H1 (cell line): ENCODE measurements at regions not wholly inside any gene's neighbourhood (a gene's known extent, or its start where the extent isn't known, plus 50 kb on each side); places are given as distances from the start of the nearest gene placed in this dataset.

Experiments used
- CTCF ChIA-PET: fragments of 300-600 bp; sonication (Branson Sonifier 250); formaldehyde crosslinking; loops from one replicate; lab custom pipeline; 2021; ENCODE audit not compliant: partially characterized antibody; lab: Charles Lee
- POLR2A ChIA-PET: fragments of 300-600 bp; sonication (Branson Sonifier 250); formaldehyde crosslinking; loops from one replicate; lab custom pipeline; 2021; ENCODE audit warnings: inconsistent platforms; ENCODE audit not compliant: partially characterized antibody; lab: Charles Lee
- DNase-seq, 2 experiments: peaks; one replicate each; pipeline versions ENCODE4 v3.0.0 to v3.0.0-alpha.2; 2010 to 2022; ENCODE audit warnings: low spot score in 2 of 2, low read depth in 1 of 2, mixed read lengths in 1 of 2
- FAIRE-seq: peaks from 2 replicates; lab custom pipeline; 2011; peaks lifted over from hg19 to GRCh38; lab: Jason Lieb, UNC
- H2AFZ ChIP-seq: 2 replicates; pipeline ENCODE4 v1.8.1; 2012; ENCODE audit warnings: low read length, inconsistent platforms
- H2AK5ac ChIP-seq: 2 replicates; pipeline ENCODE4 v1.6.1; 2013; ENCODE audit warnings: low read depth, low read length
- H2BK120ac ChIP-seq: replicated peaks from 2 replicates; pipeline ENCODE3; 2013; ENCODE audit warnings: low read depth, low read length, inconsistent platforms
- H2BK12ac ChIP-seq: 2 replicates; pipeline ENCODE4 v1.6.1; 2013; ENCODE audit warnings: low read depth, low read length
- H2BK15ac ChIP-seq: 2 replicates; pipeline ENCODE4 v1.6.1; 2013; ENCODE audit warnings: low read length
- H2BK20ac ChIP-seq: 2 replicates; pipeline ENCODE4 v1.6.1; 2013; ENCODE audit warnings: low read length
- H2BK5ac ChIP-seq: 2 replicates; pipeline ENCODE4 v1.6.1; 2013; ENCODE audit warnings: low read depth, low read length
- H3K14ac ChIP-seq: 2 replicates; pipeline ENCODE4 v1.6.1; 2013; ENCODE audit warnings: inconsistent platforms; ENCODE audit not compliant: insufficient read length
- H3K18ac ChIP-seq: 2 replicates; pipeline ENCODE4 v1.6.1; 2013; ENCODE audit warnings: low read length; ENCODE audit errors: extremely low read depth
- H3K23ac ChIP-seq: 2 replicates; pipeline ENCODE4 v1.6.1; 2013; ENCODE audit warnings: inconsistent platforms; ENCODE audit not compliant: insufficient read length
- H3K23me2 ChIP-seq: 2 replicates; pipeline ENCODE4 v1.6.1; 2013; ENCODE audit warnings: low read depth, low read length
- H3K27ac ChIP-seq: 2 replicates; pipeline ENCODE4 v1.6.1; 2011; ENCODE audit warnings: low read depth, low read length, inconsistent platforms
- H3K27me3 ChIP-seq, 4 experiments: replicated peaks in 1 of 4; 1 replicate in 1 of 4; 2 replicates in 3 of 4; pipeline versions ENCODE4 v1.6.1 to v1.8.1; 2011 to 2013; ENCODE audit warnings: low read length in 3 of 4, mild to moderate bottlenecking in 3 of 4, inconsistent platforms in 2 of 4, mixed read lengths in 2 of 4, moderate library complexity in 1 of 4; ENCODE audit not compliant: control insufficient read depth in 3 of 4, insufficient read depth in 3 of 4; ENCODE audit errors: extremely low read depth in 1 of 4
- H3K36me3 ChIP-seq, 4 experiments: 2 replicates each; pipeline versions ENCODE4 v1.6.1 to v1.8.1; 2011 to 2013; ENCODE audit warnings: mild to moderate bottlenecking in 4 of 4, low read length in 3 of 4, moderate library complexity in 2 of 4, control low read depth in 1 of 4, inconsistent platforms in 1 of 4; ENCODE audit not compliant: insufficient read depth in 4 of 4, control insufficient read depth in 2 of 4
- H3K4ac ChIP-seq: replicated peaks from 2 replicates; pipeline ENCODE3; 2013; ENCODE audit warnings: low read length, low read depth, mixed read lengths, inconsistent platforms; ENCODE audit not compliant: insufficient read length
- H3K4me1 ChIP-seq, 4 experiments: replicated peaks in 1 of 4; 1 replicate in 1 of 4; 2 replicates in 3 of 4; pipeline versions ENCODE4 v1.6.1 to v1.8.1; 2011 to 2013; ENCODE audit warnings: low read length in 3 of 4, inconsistent platforms in 2 of 4, mixed read lengths in 1 of 4; ENCODE audit not compliant: insufficient read depth in 4 of 4, control insufficient read depth in 3 of 4
- H3K4me2 ChIP-seq, 2 experiments: 2 replicates each; pipeline versions ENCODE4 v1.6.1 to v1.8.1; 2011 to 2013; ENCODE audit warnings: low read depth in 2 of 2, low read length in 2 of 2, control low read depth in 1 of 2, inconsistent platforms in 1 of 2, mild to moderate bottlenecking in 1 of 2; ENCODE audit not compliant: insufficient read depth in 1 of 2
- H3K4me3 ChIP-seq, 4 experiments: fragments of 200-600, 300-600 bp in 1 of 4; sonication (generic), shearing (Covaris generic), sonication (Bioruptor Twin) in 1 of 4; 2 replicates each; pipeline versions ENCODE4 v1.5.1 to v1.8.1; 2011 to 2016; ENCODE audit warnings: low read length in 4 of 4, low read depth in 3 of 4, control low read depth in 2 of 4, inconsistent platforms in 2 of 4, mild to moderate bottlenecking in 2 of 4, mixed read lengths in 1 of 4, moderate library complexity in 1 of 4; ENCODE audit not compliant: insufficient read depth in 2 of 4; ENCODE audit errors: extremely low read depth in 1 of 4
- H3K56ac ChIP-seq: replicated peaks from 2 replicates; pipeline ENCODE3; 2013; ENCODE audit warnings: low read depth, mild to moderate bottlenecking, mixed read lengths, low read length, inconsistent platforms; ENCODE audit not compliant: insufficient read length
- H3K79me1 ChIP-seq: 2 replicates; pipeline ENCODE4 v1.6.1; 2013; ENCODE audit warnings: low read depth, low read length, control low read depth
- H3K79me2 ChIP-seq, 2 experiments: 2 replicates each; pipeline versions ENCODE4 v1.6.1 to v1.8.1; 2012 to 2013; ENCODE audit warnings: low read length in 2 of 2, mild to moderate bottlenecking in 2 of 2, inconsistent platforms in 1 of 2; ENCODE audit not compliant: insufficient read depth in 2 of 2, control insufficient read depth in 1 of 2
- H3K9ac ChIP-seq, 4 experiments: replicated peaks in 1 of 4; 1 replicate in 1 of 4; 2 replicates in 3 of 4; pipeline versions ENCODE4 v1.6.1 to v1.8.1; 2011 to 2013; ENCODE audit warnings: low read depth in 3 of 4, low read length in 3 of 4, control low read depth in 2 of 4, mild to moderate bottlenecking in 2 of 4, moderate library complexity in 2 of 4, inconsistent platforms in 1 of 4; ENCODE audit errors: extremely low read depth in 1 of 4
- H3K9me3 ChIP-seq, 2 experiments: 2 replicates each; pipeline versions ENCODE4 v1.6.1 to v1.8.1; 2012 to 2013; ENCODE audit warnings: mild to moderate bottlenecking in 2 of 2, moderate library complexity in 2 of 2, control low read depth in 1 of 2, inconsistent platforms in 1 of 2, low read depth in 1 of 2, low read length in 1 of 2, mixed read lengths in 1 of 2; ENCODE audit not compliant: insufficient read depth in 2 of 2
- H4K20me1 ChIP-seq, 2 experiments: replicated peaks in 1 of 2; 2 replicates each; pipeline versions ENCODE3 to v1.8.1; 2011 to 2013; ENCODE audit warnings: inconsistent platforms in 2 of 2, low read length in 2 of 2, mild to moderate bottlenecking in 1 of 2; ENCODE audit not compliant: insufficient read depth in 2 of 2, control insufficient read depth in 1 of 2
- H4K5ac ChIP-seq: 2 replicates; pipeline ENCODE4 v1.6.1; 2013; ENCODE audit warnings: low read length, low read depth, mixed read lengths, inconsistent platforms; ENCODE audit not compliant: insufficient read length
- H4K8ac ChIP-seq: 2 replicates; pipeline ENCODE4 v1.8.0; 2013; ENCODE audit warnings: mild to moderate bottlenecking, moderate library complexity, low read length, inconsistent platforms; ENCODE audit not compliant: insufficient read depth; ENCODE audit errors: extremely low read depth
- H4K91ac ChIP-seq: replicated peaks from 2 replicates; pipeline ENCODE3; 2013; ENCODE audit warnings: low read length, mixed read lengths, inconsistent platforms; ENCODE audit not compliant: insufficient read length
- BACH1 ChIP-seq: IDR thresholded peaks from 2 replicates; pipeline ENCODE4 v1.6.1; 2012; ENCODE audit warnings: low read length, improper control_type of control experiment
- CBX5 ChIP-seq: fragments of 300-800, 300-1000 bp; sonication (generic); IDR thresholded peaks from 2 replicates; pipeline ENCODE4 v1.7.1; 2016; ENCODE audit warnings: antibody characterized with exemption, low read length, low read depth
- CHD1 ChIP-seq: IDR thresholded peaks from 2 replicates; pipeline ENCODE4 v1.6.1; 2012; ENCODE audit warnings: low read depth, low read length, improper control_type of control experiment
- CREB1 ChIP-seq: IDR thresholded peaks from 2 replicates; pipeline ENCODE4 v1.6.1; 2012; ENCODE audit warnings: inconsistent platforms
- CTBP2 ChIP-seq: IDR thresholded peaks from 2 replicates; pipeline ENCODE4 v1.7.0; 2011; ENCODE audit warnings: borderline replicate concordance, mild to moderate bottlenecking, moderate library complexity, mixed read lengths, low read length; ENCODE audit not compliant: insufficient read depth, insufficient read length
- FOSL1 ChIP-seq: IDR thresholded peaks from 2 replicates; pipeline ENCODE4 v1.6.1; 2011; ENCODE audit warnings: mild to moderate bottlenecking, low read depth, low read length, moderate library complexity; ENCODE audit not compliant: insufficient read depth
- HDAC2 ChIP-seq, 2 experiments: fragments of 300-600 bp in 1 of 2; sonication (generic) in 1 of 2; IDR thresholded peaks; 2 replicates each; pipeline ENCODE4 v1.6.1; 2011 to 2012; ENCODE audit warnings: low read depth in 2 of 2, low read length in 2 of 2, mild to moderate bottlenecking in 2 of 2, moderate library complexity in 2 of 2, borderline replicate concordance in 1 of 2, inconsistent platforms in 1 of 2
- RAD21 ChIP-seq, 2 experiments: IDR thresholded peaks in 1 of 2; conservative IDR thresholded peaks in 1 of 2; 2 replicates each; pipeline ENCODE4 v1.6.1; 2011; ENCODE audit warnings: low read depth in 2 of 2, low read length in 2 of 2, improper control_type of control experiment in 1 of 2, inconsistent platforms in 1 of 2, mild to moderate bottlenecking in 1 of 2, moderate library complexity in 1 of 2
- RBBP5 ChIP-seq: IDR thresholded peaks from 2 replicates; pipeline ENCODE4 v1.7.1; 2012; ENCODE audit warnings: low read depth, mild to moderate bottlenecking, inconsistent platforms, low read length, moderate library complexity, borderline replicate concordance
- SIX5 ChIP-seq: IDR thresholded peaks from 2 replicates; pipeline ENCODE4 v1.6.1; 2011; ENCODE audit warnings: mild to moderate bottlenecking, low read depth, low read length
- SUZ12 ChIP-seq: fragments of 200-600 bp; sonication (generic); IDR thresholded peaks from 2 replicates; pipeline ENCODE4 v1.6.1; 2012; ENCODE audit warnings: mild to moderate bottlenecking, inconsistent platforms, low read length, moderate library complexity, mixed read lengths
- TAF7 ChIP-seq: optimal IDR thresholded peaks from 2 replicates; pipeline ENCODE3; 2011; ENCODE audit warnings: low read depth, mild to moderate bottlenecking, inconsistent platforms, low read length, moderate library complexity, borderline replicate concordance

GRCh38 chrX:13932416-13932815, 97.3 kb downstream of the GEMIN8 start:
- Histone ChIP-seq H3K36me3 (peaks cover 0 to 20% (median 0%) of the 10 kb centered on the region in 4 experiments; a peak in 2 of 8 replicates), H3K79me2 (peaks cover 0 to 90% of the 10 kb centered on the region in 2 experiments; a peak in 3 of 4 replicates), H4K20me1 (no peaks in the 10 kb centered on the region), H4K5ac (peak overlapping the region; percentile 60), H2AFZ (no peak overlapping the region), H2BK15ac (no peak overlapping the region), H3K4ac (no peak overlapping the region), H3K27me3 (no peaks in the 10 kb centered on the region), H3K56ac (no peak overlapping the region), H3K79me1 (no peaks in the 10 kb centered on the region), H3K4me3 (no peak overlapping the region), H3K27ac (no peak overlapping the region), H2BK5ac (no peak overlapping the region), H2BK20ac (no peak overlapping the region), H3K18ac (no peak overlapping the region; the same call in 1 of the 2 replicates), H4K8ac (no peak overlapping the region), H3K23me2 (peaks cover under 1% of the 10 kb centered on the region; the same call in 1 of the 2 replicates), H3K9ac (no peak overlapping the region), H3K9me3 (no peaks in the 10 kb centered on the region), H3K4me1 (peaks cover 7 to 19% (median 13%) of the 10 kb centered on the region in 4 experiments), H2BK12ac (no peak overlapping the region), H3K23ac (no peak overlapping the region), H3K14ac (no peak overlapping the region), H4K91ac (no peak overlapping the region), H2AK5ac (no peak overlapping the region), H2BK120ac (no peak overlapping the region), H3K4me2 (no peak overlapping the region)
- no peak for DNase-seq
- POLR2A ChIA-PET, result interaction anchor here (1.4 to 1.5 kb wide), 2 partner anchors 17 to 97 kb away, joined by 5 read pairs; partner anchors contain the start of gene GEMIN8
- no peak for FAIRE-seq
- CTCF ChIA-PET, result interaction anchor here (1.1 kb wide), 1 partner anchor 80 kb away, joined by 3 read pairs; no protein-coding TSS in a partner anchor
- TF ChIP-seq FOSL1 (no peak), CBX5 (no peak), CREB1 (no peak), RAD21 (IDR thresholded peaks at IDR 0.05 in 1 of 2, conservative IDR thresholded peaks at IDR 0.05 in 1 of 2; ENCODE audit: low read depth in 2 of 2, low read length in 2 of 2) (no peak), TAF7 (no peak), SIX5 (no peak), RBBP5 (no peak), HDAC2 (IDR thresholded peaks at IDR 0.05; ENCODE audit: borderline replicate concordance in 1 of 2, low read depth in 2 of 2, low read length in 2 of 2) (no peak), BACH1 (no peak), CTBP2 (no peak), SUZ12 (no peak), CHD1 (no peak)
